C4-2B (cell line): ENCODE measurements at regions not wholly inside any gene's neighbourhood (a gene's known extent, or its start where the extent isn't known, plus 50 kb on each side); places are given as distances from the start of the nearest gene placed in this dataset.

Experiments used
- H3K27ac ChIP-seq: fragments of 450-650 bp; 2 replicates; pipeline ENCODE4 v1.5.1; 2017
- CTCF ChIP-seq: fragments of 450-650 bp; conservative IDR thresholded peaks from 2 replicates; pipeline ENCODE4 v1.5.1; 2017; ENCODE audit warnings: mild to moderate bottlenecking
- ZFX ChIP-seq: fragments of 450-650 bp; IDR thresholded peaks from 2 replicates; pipeline ENCODE4 v1.6.1; 2017

- H3K27ac ChIP-seq: no peak overlapping the region
- TF ChIP-seq CTCF (no peak), ZFX (no peak)
Observed at GRCh38 chr2:55751966-55752365, 58.3 kb upstream of the PNPT1 start.

- TF ChIP-seq ZFX (no peak), CTCF (no peak)
- H3K27ac ChIP-seq: no peak overlapping the region
Observed at GRCh38 chr2:55743583-55743982, 49.9 kb upstream of the PNPT1 start.
